Psoas muscle (tissue), 7 donors: ENCODE measurements at regions not wholly inside any gene's neighbourhood (a gene's known extent, or its start where the extent isn't known, plus 50 kb on each side); places are given as distances from the start of the nearest gene placed in this dataset.

Experiments used
- ATAC-seq, 4 donors: fragments of 200-7000 bp; cut with Tn5 transposase; one replicate each; pipeline ENCODE4 v1.9.1; 2020; ENCODE audit warnings: moderate library complexity in 3 of 4, mild to moderate bottlenecking in 2 of 4
- DNase-seq, 2 donors: peaks; one replicate each; pipeline ENCODE4 v3.0.0-alpha.2; 2020
- H3K27ac ChIP-seq: fragments of 200-600 bp; one replicate; pipeline ENCODE4 v1.8.0; 2022
- H3K27me3 ChIP-seq, 3 donors: fragments of 200-600 bp in 1 of 3; one replicate each; pipeline versions ENCODE4 v1.6.1 to v1.8.0; 2013 to 2022; ENCODE audit warnings: low read length in 2 of 3, mild to moderate bottlenecking in 2 of 3, moderate library complexity in 1 of 3; ENCODE audit not compliant: insufficient read depth in 3 of 3
- H3K36me3 ChIP-seq, 2 donors: fragments of 200-600 bp in 1 of 2; one replicate each; pipeline versions ENCODE4 v1.6.1 to v1.8.0; 2013 to 2022; ENCODE audit warnings: low read depth in 1 of 2, mild to moderate bottlenecking in 1 of 2, moderate library complexity in 1 of 2; ENCODE audit not compliant: insufficient read depth in 1 of 2
- H3K4me1 ChIP-seq: fragments of 200-600 bp; one replicate; pipeline ENCODE4 v1.8.0; 2022
- H3K4me3 ChIP-seq: fragments of 200-600 bp; one replicate; pipeline ENCODE4 v1.8.0; 2022; ENCODE audit warnings: mild to moderate bottlenecking
- H3K9me3 ChIP-seq: fragments of 200-600 bp; one replicate; pipeline ENCODE4 v1.8.0; 2022
- CTCF ChIP-seq: fragments of 200-600 bp; IDR thresholded peaks from one replicate; pipeline ENCODE4 v1.8.0; 2022; ENCODE audit warnings: antibody characterized with exemption
- WGBS, 3 donors: extraction: QIAGEN DNeasy Blood & Tissue Kit; methylation state at CpG; one replicate each; pipeline versions ENCODE4 v1.1.6 to v1.1.7; 2013; 5-methylcytosine and 5-hydroxymethylcytosine counted together
- intact Hi-C, 2 donors: fragments of 100-400 bp; cut with DNase I; formaldehyde crosslinking; loops; one replicate each; pipeline versions ENCODE4 v1.11.0 to v1.14.2; 2022
- donor health status: healthy with polysubstance abuse.
- donor health status: DM: no; HTN: no; CAD: no; lungs with moderate emphysema.
- donor health status: Bipolar disorder and iron deficiency.
- donor health status: healthy.
- donor health status: DM: yes; HTN: yes; CAD: no.
- donor health status: DM: no; HTN: no; CAD: no.
- donor health status: DM: yes; HTN: yes; CAD: no.

- Histone ChIP-seq H3K4me3 (no peak overlapping the region), H3K36me3 (no peaks in the 10 kb centered on the region), H3K27me3 (peaks cover 0 to 6% (median 0%) of the 10 kb centered on the region in 3 donors), H3K9me3 (no peaks in the 10 kb centered on the region), H3K27ac (no peak overlapping the region), H3K4me1 (no peaks in the 10 kb centered on the region)
- intact Hi-C loops = no loop called here
- peak in 1 of 2 donors; percentile 21 for DNase-seq
- TF ChIP-seq CTCF = no peak
- WGBS, 3 donors = 82 to 83% (median 82%) methylated on average over 16 of the region's 16 CpGs
- ATAC-seq = no peak
Observed at GRCh38 chr13:111561091-111561781, 240.8 kb downstream of the TEX29 start.

- H3K27me3 ChIP-seq = no peaks in the 10 kb centered on the region
- TF ChIP-seq CTCF = no peak
- 30 to 45% (median 39%) methylated on average over 4 of the region's 4 CpGs for WGBS, 3 donors
- H3K36me3 ChIP-seq = no peaks in the 10 kb centered on the region
- DNase-seq (no peak), ATAC-seq (no peak)
- no peaks in the 10 kb centered on the region for H3K9me3 ChIP-seq
- H3K4me3 ChIP-seq = no peak overlapping the region
- no peaks in the 10 kb centered on the region for H3K4me1 ChIP-seq
- no peak overlapping the region for H3K27ac ChIP-seq
- intact Hi-C loops = no loop called here
Observed at GRCh38 chr13:111562716-111563115, 242.3 kb downstream of the TEX29 start.

GRCh38 chr13:111564606-111565005, 244.2 kb downstream of the TEX29 start:
- H3K27ac ChIP-seq = no peak overlapping the region
- H3K27me3 ChIP-seq = peaks cover 0 to 4% (median 2%) of the 10 kb centered on the region in 3 donors
- H3K4me3 ChIP-seq = no peak overlapping the region
- TF ChIP-seq CTCF = no peak
- no peaks in the 10 kb centered on the region for H3K36me3 ChIP-seq
- no peak for ATAC-seq
- no peaks in the 10 kb centered on the region for H3K4me1 ChIP-seq
- WGBS, 3 donors = 51 to 58% (median 52%) methylated on average over 8 of the region's 8 CpGs
- intact Hi-C loops = no loop called here
- H3K9me3 ChIP-seq = no peaks in the 10 kb centered on the region
- DNase-seq = no peak

GRCh38 chr13:111565400-111565799, 245.0 kb downstream of the TEX29 start:
- ATAC-seq = no peak
- 70 to 76% (median 71%) methylated on average over 10 of the region's 10 CpGs for WGBS, 3 donors

More at GRCh38 chr13:111565400-111565799, 245.0 kb downstream of the TEX29 start:
- Histone ChIP-seq H3K27me3 (peaks cover 0 to 4% (median 2%) of the 10 kb centered on the region in 3 donors), H3K4me3 (no peak overlapping the region), H3K36me3 (no peaks in the 10 kb centered on the region), H3K9me3 (no peaks in the 10 kb centered on the region), H3K27ac (no peak overlapping the region), H3K4me1 (no peaks in the 10 kb centered on the region)
- intact Hi-C loops = no loop called here
- TF ChIP-seq CTCF = no peak
- no peak for DNase-seq
